T-helper 1 cell treated with Interleukin-12 subunit alpha and Interleukin-12 subunit beta and Interleukin-4 antibody, amounts not matched to agents 30 ng/mL and 1 ng/mL, for 36 hours (primary cell): ENCODE measurements at regions not wholly inside any gene's neighbourhood (a gene's known extent, or its start where the extent isn't known, plus 50 kb on each side); places are given as distances from the start of the nearest gene placed in this dataset.

ENCODE experiments used
- intact Hi-C: fragments of 100-400 bp; cut with micrococcal nuclease; formaldehyde crosslinking; loops from one replicate; pipeline ENCODE4 v1.15.1; 2024

DNA sequence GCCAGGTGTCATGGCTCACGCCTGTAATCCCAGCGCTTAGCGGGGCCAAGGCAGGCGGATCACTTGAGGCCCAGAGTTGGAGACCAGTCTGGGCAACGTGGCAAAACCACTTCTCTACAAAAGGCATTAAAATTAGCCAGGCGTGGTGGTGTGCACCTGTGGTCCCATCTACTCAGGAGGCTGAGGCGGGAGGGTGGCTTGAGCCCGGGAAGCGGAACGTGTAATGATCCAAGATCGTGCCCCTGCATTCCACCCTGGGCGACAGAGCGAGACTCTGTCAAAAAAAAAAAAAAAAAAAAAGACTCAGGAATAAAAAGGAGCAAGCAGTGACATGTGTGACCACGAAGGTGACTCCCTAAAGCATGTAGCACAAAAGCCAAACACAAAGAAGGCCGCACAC, 50.1 kb upstream of the SALL3 start:
- intact Hi-C loops = no loop called here
